K562 (cell line): ENCODE measurements at regions not wholly inside any gene's neighbourhood (a gene's known extent, or its start where the extent isn't known, plus 50 kb on each side); places are given as distances from the start of the nearest gene placed in this dataset.

Experiments
- ATAC-seq: fragments of 200-7000 bp; cut with Tn5 transposase; 3 replicates; pipeline ENCODE4 v1.9.1; 2020; ENCODE audit warnings: moderate library complexity
- BruUV-seq: library from RNA; stranded (reverse); fragments of 400-500 nt; replicated peaks from 2 replicates; lab custom pipeline; 2021; lab: Mats Ljungman, UMichigan
- CTCF ChIA-PET: fragments of 300-600 bp; formaldehyde crosslinking; extraction: SDS; loops from one replicate; lab custom pipeline; 2021; ENCODE audit warnings: low intra/inter-chr PET ratio; lab: Yijun Ruan, JAX
- POLR2A ChIA-PET: fragments of 300-600, 350-650 bp; sonication (Branson Sonifier 250); formaldehyde crosslinking; extraction: SDS; loops from one replicate; lab custom pipeline; 2021; ENCODE audit warnings: antibody characterized with exemption, inconsistent platforms; lab: Yijun Ruan, JAX
- DNase-seq, 4 experiments: peaks; one replicate each; pipeline versions ENCODE4 v3.0.0 to v3.0.0-alpha.2; 2011 to 2018; ENCODE audit warnings: low spot score in 3 of 4, mixed read lengths in 3 of 4; ENCODE audit errors: extremely low read depth in 1 of 4
- FAIRE-seq: peaks from 2 replicates; lab custom pipeline; 2011; peaks lifted over from hg19 to GRCh38; lab: Jason Lieb, UNC
- H2AFZ ChIP-seq: 2 replicates; pipeline ENCODE4 v1.6.0; 2011; ENCODE audit warnings: low read depth, low read length, control low read depth, inconsistent platforms
- H3K27ac ChIP-seq: fragments of 200-600 bp; 3 replicates; pipeline ENCODE4 v1.8.0; 2011; ENCODE audit warnings: low read depth, mild to moderate bottlenecking, control low read depth, inconsistent platforms, low read length, moderate library complexity, mixed read lengths; ENCODE audit errors: extremely low read depth
- H3K27me3 ChIP-seq, 2 experiments: fragments of 300-600 bp in 1 of 2; 2 replicates in 1 of 2; 3 replicates in 1 of 2; pipeline versions ENCODE4 v1.6.0 to v1.8.0; 2011; ENCODE audit warnings: inconsistent platforms in 2 of 2, low read length in 2 of 2, mild to moderate bottlenecking in 1 of 2, mixed read lengths in 1 of 2, moderate library complexity in 1 of 2; ENCODE audit not compliant: control insufficient read depth in 2 of 2, insufficient read depth in 2 of 2
- H3K36me3 ChIP-seq: fragments of 300-600 bp; 3 replicates; pipeline ENCODE4 v1.8.0; 2011; ENCODE audit warnings: mild to moderate bottlenecking, low read length, inconsistent platforms; ENCODE audit not compliant: control insufficient read depth, insufficient read depth
- H3K4me1 ChIP-seq, 2 experiments: fragments of 200-600 bp in 1 of 2; replicated peaks in 1 of 2; 2 replicates in 1 of 2; 3 replicates in 1 of 2; pipeline versions ENCODE4 v1.5.1 to v1.8.0; 2011; ENCODE audit warnings: inconsistent platforms in 2 of 2, low read length in 2 of 2, mild to moderate bottlenecking in 1 of 2, mixed read lengths in 1 of 2, moderate library complexity in 1 of 2; ENCODE audit not compliant: control insufficient read depth in 2 of 2, insufficient read depth in 2 of 2
- H3K4me2 ChIP-seq: 2 replicates; pipeline ENCODE4 v1.6.1; 2011; ENCODE audit warnings: low read length, control low read depth, inconsistent platforms, mixed read lengths; ENCODE audit not compliant: insufficient read depth
- H3K4me3 ChIP-seq: fragments of 200-600 bp; sonication (generic), shearing (Covaris generic); 2 replicates; pipeline ENCODE4 v1.5.1; 2016; ENCODE audit warnings: control low read depth, inconsistent platforms
- H3K79me2 ChIP-seq: fragments of 200-600 bp; 3 replicates; pipeline ENCODE4 v1.8.0; 2011; ENCODE audit warnings: low read length, inconsistent platforms; ENCODE audit not compliant: control insufficient read depth, insufficient read depth
- H3K9ac ChIP-seq, 2 experiments: 2 replicates each; pipeline versions ENCODE4 v1.6.0 to v1.6.1; 2011; ENCODE audit warnings: low read depth in 2 of 2, low read length in 2 of 2, control low read depth in 1 of 2, inconsistent platforms in 1 of 2, mild to moderate bottlenecking in 1 of 2, mixed read lengths in 1 of 2; ENCODE audit not compliant: insufficient read depth in 1 of 2
- H3K9me1 ChIP-seq: one replicate; pipeline ENCODE4 v1.6.0; 2011; ENCODE audit warnings: inconsistent platforms, mild to moderate bottlenecking, low read length, moderate library complexity; ENCODE audit not compliant: control insufficient read depth, insufficient read depth
- H3K9me3 ChIP-seq: replicated peaks from 2 replicates; pipeline ENCODE4 v1.5.1; 2011; ENCODE audit warnings: low read depth, low read length, inconsistent platforms; ENCODE audit not compliant: control insufficient read depth, insufficient read depth
- H4K20me1 ChIP-seq: replicated peaks from 2 replicates; pipeline ENCODE4 v1.6.1; 2011; ENCODE audit warnings: low read length, inconsistent platforms, mixed read lengths; ENCODE audit not compliant: control insufficient read depth, insufficient read depth
- DIDO1 ChIP-seq: fragments of 450-650 bp; IDR thresholded peaks from 2 replicates; pipeline ENCODE4 v1.6.1; 2016; ENCODE audit warnings: low read depth, missing biosample characterization, missing genetic modification characterization
- KDM1A ChIP-seq, 2 experiments: fragments of 450-650 bp; IDR thresholded peaks; 2 replicates each; pipeline ENCODE4 v1.6.1; 2016; ENCODE audit warnings: mild to moderate bottlenecking in 2 of 2
- MAFK ChIP-seq: IDR thresholded peaks from 2 replicates; pipeline ENCODE4 v1.6.1; 2011; ENCODE audit warnings: low read length, improper control_type of control experiment
- MEF2D ChIP-seq: conservative IDR thresholded peaks from 2 replicates; pipeline ENCODE4 v1.6.1; 2016; ENCODE audit warnings: low read depth, missing genetic modification characterization, missing compliant biosample characterization
- NCOA1 ChIP-seq: fragments of 450-650 bp; IDR thresholded peaks from 2 replicates; pipeline ENCODE4 v1.6.1; 2016; ENCODE audit warnings: low read depth
- TAL1 ChIP-seq: fragments of 450-650 bp; IDR thresholded peaks from 2 replicates; pipeline ENCODE4 v1.6.1; 2016; ENCODE audit warnings: mild to moderate bottlenecking
- XRCC4 ChIP-seq: IDR thresholded peaks from one replicate; pipeline ENCODE4 v1.6.1; 2011; ENCODE audit not compliant: insufficient read depth, insufficient read length; ENCODE audit errors: extremely low read depth
- ZKSCAN8 ChIP-seq: fragments of 200-800 bp; sonication (Bioruptor generic); IDR thresholded peaks from 2 replicates; pipeline ENCODE4 v1.6.1; 2016; ENCODE audit warnings: missing genetic modification characterization, missing compliant biosample characterization
- ZNF165 ChIP-seq: fragments of 250-450 bp; sonication (Bioruptor Pico); IDR thresholded peaks from 2 replicates; pipeline ENCODE4 v1.4.0; 2020; ENCODE audit warnings: borderline replicate concordance
- ZNF785 ChIP-seq: fragments of 250-450 bp; sonication (Bioruptor Pico); IDR thresholded peaks from 2 replicates; pipeline ENCODE4 v1.4.0; 2020; ENCODE audit warnings: mild to moderate bottlenecking
- WGBS: fragments of 100-300 bp; shearing (Covaris generic); methylation state at CpG from one replicate; pipeline ENCODE4 v1.1.6; 2016; ENCODE audit warnings: low coverage, mixed read lengths; ENCODE audit not compliant: insufficient coverage; ENCODE audit errors: missing lambda C conversion rate; 5-methylcytosine and 5-hydroxymethylcytosine counted together
- in situ Hi-C: fragments of 300-500 bp; cut with MboI; formaldehyde crosslinking; loops from 4 replicates; pipeline ENCODE4 v1.15.0; 2018; ENCODE audit warnings: inconsistent platforms, mixed read lengths
- intact Hi-C: fragments of 100-400 bp; cut with micrococcal nuclease; formaldehyde crosslinking; loops from 2 replicates; pipeline ENCODE4 v1.14.2; 2022
- TF ChIP-seq, protein P1 (sequence below): fragments of 250-450 bp; sonication (Bioruptor Pico); IDR thresholded peaks from 2 replicates; pipeline ENCODE4 v1.8.0; 2021; ENCODE audit warnings: borderline replicate concordance, mild to moderate bottlenecking, moderate library complexity; ENCODE audit not compliant: poor library complexity, severe bottlenecking

DNA sequence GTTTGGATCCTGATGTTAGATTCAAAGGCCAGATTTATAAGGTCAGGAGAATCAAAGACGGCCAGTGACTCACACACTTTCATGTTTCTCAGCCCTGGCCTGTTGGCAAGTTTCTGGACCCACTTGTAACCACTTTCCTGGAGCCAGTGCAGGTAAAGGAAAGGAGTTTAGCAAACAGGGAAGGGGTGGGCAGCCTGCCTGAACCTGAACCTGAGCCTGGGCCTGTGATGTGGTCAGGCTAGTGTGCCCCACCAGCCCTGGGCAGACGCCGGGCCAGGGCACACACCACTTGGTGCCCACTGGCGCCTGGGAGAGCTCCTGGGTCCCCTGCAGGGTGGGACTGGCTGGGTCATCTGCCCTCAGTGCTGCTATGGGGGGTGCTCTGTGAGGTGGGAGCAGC lies 100.5 kb upstream of the SPRED2 start:
- DNase-seq (no peak), FAIRE-seq (no peak), ATAC-seq (no peak)
- Histone ChIP-seq H4K20me1 (no peaks in the 10 kb centered on the region), H2AFZ (no peak overlapping the region), H3K4me2 (no peak overlapping the region), H3K9ac (no peak overlapping the region), H3K27me3 (no peaks in the 10 kb centered on the region), H3K9me3 (no peaks in the 10 kb centered on the region), H3K27ac (no peak overlapping the region), H3K4me1 (peaks cover 10 to 13% of the 10 kb centered on the region in 2 experiments; a peak in 4 of 5 replicates), H3K36me3 (no peaks in the 10 kb centered on the region), H3K4me3 (no peak overlapping the region), H3K9me1 (no peaks in the 10 kb centered on the region), H3K79me2 (no peaks in the 10 kb centered on the region)
- BruUV-seq, result no TSS peak
- POLR2A ChIA-PET, result interaction anchor here (0.6 kb wide), 1 partner anchor 43 kb away, joined by 3 read pairs; no protein-coding TSS in a partner anchor
- intact Hi-C loops, result no loop called here
- TF ChIP-seq MEF2D (tag) (no peak), ZKSCAN8 (CRISPR knock-in tag) (no peak), DIDO1 (tag) (no peak), ZNF785 (CRISPR knock-in tag) (no peak), TAL1 (no peak), ZNF165 (CRISPR knock-in tag) (no peak), XRCC4 (no peak), KDM1A (IDR thresholded peaks at IDR 0.05) (no peak), NCOA1 (no peak), MAFK (no peak)
- TF ChIP-seq, protein P1, sequence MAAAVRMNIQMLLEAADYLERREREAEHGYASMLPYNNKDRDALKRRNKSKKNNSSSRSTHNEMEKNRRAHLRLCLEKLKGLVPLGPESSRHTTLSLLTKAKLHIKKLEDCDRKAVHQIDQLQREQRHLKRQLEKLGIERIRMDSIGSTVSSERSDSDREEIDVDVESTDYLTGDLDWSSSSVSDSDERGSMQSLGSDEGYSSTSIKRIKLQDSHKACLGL, result no peak
- 66% methylated on average over 4 of the region's 4 CpGs for WGBS
- CTCF ChIA-PET, result no interaction called here
- in situ Hi-C loops, result no loop called here
